Fibroblast of pulmonary artery (primary cell): ENCODE measurements at regions not wholly inside any gene's neighbourhood (a gene's known extent, or its start where the extent isn't known, plus 50 kb on each side); places are given as distances from the start of the nearest gene placed in this dataset.

Experiments
- DNase-seq: peaks from one replicate; pipeline ENCODE4 v3.0.0-alpha.2; 2010; ENCODE audit warnings: low read depth
- H3K4me3 ChIP-seq: replicated peaks from 2 replicates; pipeline ENCODE4 v1.5.1; 2011; ENCODE audit warnings: low read depth, mild to moderate bottlenecking, control low read depth, low read length, moderate library complexity
- CTCF ChIP-seq: IDR thresholded peaks from 2 replicates; pipeline ENCODE4 v1.5.1; 2011; ENCODE audit warnings: mild to moderate bottlenecking, control low read depth, low read length, inconsistent platforms; ENCODE audit errors: missing control alignments

GRCh38 chr12:119245904-119246494 is 67.3 kb downstream of the HSPB8 start:
- TF ChIP-seq CTCF = no peak
- no peak overlapping the region for H3K4me3 ChIP-seq
- no peak for DNase-seq

- TF ChIP-seq CTCF = no peak
Measured at GRCh38 chr12:119247007-119247719, 68.4 kb downstream of the HSPB8 start.

GRCh38 chr12:119247720-119248043 is 69.0 kb downstream of the HSPB8 start:
- TF ChIP-seq CTCF = no peak
- no peak overlapping the region for H3K4me3 ChIP-seq
- DNase-seq = no peak

More at GRCh38 chr12:119247007-119247719, 68.4 kb downstream of the HSPB8 start:
- DNase-seq = no peak
- no peak overlapping the region for H3K4me3 ChIP-seq

GRCh38 chr12:119249383-119250155 is 70.8 kb downstream of the HSPB8 start:
- no peak for DNase-seq
- H3K4me3 ChIP-seq = no peak overlapping the region
- no peak for TF ChIP-seq CTCF

- H3K4me3 ChIP-seq = no peak overlapping the region
- TF ChIP-seq CTCF = no peak
- DNase-seq = peak; percentile 4
Measured at GRCh38 chr12:119255314-119255713, 76.6 kb downstream of the HSPB8 start.

GRCh38 chr12:119258149-119258548 is 76.4 kb upstream of the CCDC60 start:
- no peak overlapping the region for H3K4me3 ChIP-seq
- TF ChIP-seq CTCF = no peak
- no peak for DNase-seq
